ENCODE measurements at regions not wholly inside any gene's neighbourhood (a gene's known extent, or its start where the extent isn't known, plus 50 kb on each side); places are given as distances from the start of the nearest gene placed in this dataset.

- Histone ChIP-seq H2BK15ac (ENCODE audit: low read length) (no peak overlapping the region), H2BK20ac (ENCODE audit: low read length) (no peak overlapping the region), H2AK5ac (ENCODE audit: low read depth, low read length) (no peak overlapping the region), H3K4ac (replicated peaks; ENCODE audit: insufficient read length, low read depth, low read length) (no peak overlapping the region), H4K5ac (ENCODE audit: insufficient read length, low read depth, low read length) (no peak overlapping the region), H3K4me2 (ENCODE audit: insufficient read depth in 1 of 2, low read depth in 2 of 2, low read length in 2 of 2) (no peak overlapping the region), H3K56ac (replicated peaks; ENCODE audit: insufficient read length, low read depth, low read length) (no peak overlapping the region), H3K23me2 (ENCODE audit: low read depth, low read length) (no peaks in the 10 kb centered on the region), H3K27me3 (replicated peaks in 1 of 4; ENCODE audit: control insufficient read depth in 3 of 4, extremely low read depth in 1 of 4, insufficient read depth in 3 of 4, low read length in 3 of 4) (no peaks in the 10 kb centered on the region), H3K9me3 (ENCODE audit: insufficient read depth in 2 of 2, low read depth in 1 of 2, low read length in 1 of 2) (peaks cover 8 to 12% of the 10 kb centered on the region in 2 experiments), H3K18ac (ENCODE audit: extremely low read depth, low read length) (no peak overlapping the region), H2BK5ac (ENCODE audit: low read depth, low read length) (no peak overlapping the region), H2AFZ (ENCODE audit: low read length) (peak overlapping the region; percentile 86), H2BK120ac (replicated peaks; ENCODE audit: low read depth, low read length) (no peak overlapping the region), H3K4me3 (ENCODE audit: extremely low read depth in 1 of 4, insufficient read depth in 2 of 4, low read depth in 3 of 4, low read length in 4 of 4) (no peak overlapping the region), H3K79me2 (ENCODE audit: control insufficient read depth in 1 of 2, insufficient read depth in 2 of 2, low read length in 2 of 2) (no peaks in the 10 kb centered on the region), H3K36me3 (ENCODE audit: control insufficient read depth in 2 of 4, insufficient read depth in 4 of 4, low read length in 3 of 4) (no peaks in the 10 kb centered on the region), H3K79me1 (ENCODE audit: low read depth, low read length) (no peaks in the 10 kb centered on the region), H4K8ac (ENCODE audit: extremely low read depth, insufficient read depth, low read length) (no peak overlapping the region), H3K27ac (ENCODE audit: low read depth, low read length) (no peak overlapping the region), H4K91ac (replicated peaks; ENCODE audit: insufficient read length, low read length) (no peak overlapping the region), H3K9ac (replicated peaks in 1 of 4; ENCODE audit: extremely low read depth in 1 of 4, low read depth in 3 of 4, low read length in 3 of 4) (no peak overlapping the region), H3K23ac (ENCODE audit: insufficient read length) (no peak overlapping the region), H3K4me1 (replicated peaks in 1 of 4; ENCODE audit: control insufficient read depth in 3 of 4, insufficient read depth in 4 of 4, low read length in 3 of 4) (no peaks in the 10 kb centered on the region), H4K20me1 (replicated peaks in 1 of 2; ENCODE audit: control insufficient read depth in 1 of 2, insufficient read depth in 2 of 2, low read length in 2 of 2) (no peaks in the 10 kb centered on the region), H2BK12ac (ENCODE audit: low read depth, low read length) (no peak overlapping the region), H3K14ac (ENCODE audit: insufficient read length) (no peak overlapping the region)
- POLR2A ChIA-PET (ENCODE audit: partially characterized antibody) = no interaction called here
- DNase-seq (ENCODE audit: low read depth in 1 of 2, low spot score in 2 of 2) (no peak), FAIRE-seq (no peak)
- 87% methylated on average over 4 of the region's 4 CpGs; no CpG with 5 or more reads in 1 of the 2 experiments for WGBS, 2 experiments (ENCODE audit: extremely low coverage in 1 of 2, insufficient coverage in 1 of 2, insufficient read length in 1 of 2, insufficient replicate concordance in 2 of 2, low coverage in 1 of 2, low lambda C conversion rate in 2 of 2, missing lambda C conversion rate in 1 of 2)
- CTCF ChIA-PET (ENCODE audit: partially characterized antibody) = no interaction called here
- TF ChIP-seq FOSL1 (IDR thresholded peaks at IDR 0.05; ENCODE audit: insufficient read depth, low read depth, low read length) (no peak), JUND (IDR thresholded peaks at IDR 0.05; ENCODE audit: low read length) (no peak), KDM1A (IDR thresholded peaks at IDR 0.05; ENCODE audit: borderline replicate concordance, low read length) (no peak), CBX5 (IDR thresholded peaks at IDR 0.05; ENCODE audit: low read depth, low read length) (no peak)
- TF ChIP-seq, protein P1, sequence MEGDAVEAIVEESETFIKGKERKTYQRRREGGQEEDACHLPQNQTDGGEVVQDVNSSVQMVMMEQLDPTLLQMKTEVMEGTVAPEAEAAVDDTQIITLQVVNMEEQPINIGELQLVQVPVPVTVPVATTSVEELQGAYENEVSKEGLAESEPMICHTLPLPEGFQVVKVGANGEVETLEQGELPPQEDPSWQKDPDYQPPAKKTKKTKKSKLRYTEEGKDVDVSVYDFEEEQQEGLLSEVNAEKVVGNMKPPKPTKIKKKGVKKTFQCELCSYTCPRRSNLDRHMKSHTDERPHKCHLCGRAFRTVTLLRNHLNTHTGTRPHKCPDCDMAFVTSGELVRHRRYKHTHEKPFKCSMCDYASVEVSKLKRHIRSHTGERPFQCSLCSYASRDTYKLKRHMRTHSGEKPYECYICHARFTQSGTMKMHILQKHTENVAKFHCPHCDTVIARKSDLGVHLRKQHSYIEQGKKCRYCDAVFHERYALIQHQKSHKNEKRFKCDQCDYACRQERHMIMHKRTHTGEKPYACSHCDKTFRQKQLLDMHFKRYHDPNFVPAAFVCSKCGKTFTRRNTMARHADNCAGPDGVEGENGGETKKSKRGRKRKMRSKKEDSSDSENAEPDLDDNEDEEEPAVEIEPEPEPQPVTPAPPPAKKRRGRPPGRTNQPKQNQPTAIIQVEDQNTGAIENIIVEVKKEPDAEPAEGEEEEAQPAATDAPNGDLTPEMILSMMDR (IDR thresholded peaks at IDR 0.05; ENCODE audit: control extremely low read depth in 1 of 3, insufficient read depth in 1 of 3, low read depth in 1 of 3, low read length in 3 of 3) = no peak
Measured at GRCh38 chr6:134415194-134415593, 97.3 kb upstream of the SGK1 start.
